Transverse colon (tissue), 4 donors: ENCODE measurements at regions not wholly inside any gene's neighbourhood (a gene's known extent, or its start where the extent isn't known, plus 50 kb on each side); places are given as distances from the start of the nearest gene placed in this dataset.

Source experiments
- POLR2A ChIP-seq: fragments of 450-650 bp; IDR thresholded peaks from one replicate; pipeline ENCODE4 v1.6.1; 2016; ENCODE audit warnings: antibody characterized with exemption, mild to moderate bottlenecking, moderate library complexity
- POLR2AphosphoS5 ChIP-seq, 3 donors: sonication (generic); formaldehyde crosslinking; IDR thresholded peaks; one replicate each; pipeline ENCODE4 v1.6.1; 2016; ENCODE audit warnings: antibody characterized with exemption in 3 of 3
- TF ChIP-seq, protein P1 (sequence below), 5 experiments: fragments of 200-600 bp in 3 of 5; fragments of 450-650 bp in 2 of 5; sonication (generic) in 3 of 5; IDR thresholded peaks; 1 replicate in 2 of 5; 2 replicates in 3 of 5; pipeline ENCODE4 v1.5.1; 2016 to 2017; ENCODE audit warnings: antibody characterized with exemption in 5 of 5, inconsistent platforms in 3 of 5, mild to moderate bottlenecking in 2 of 5, moderate library complexity in 1 of 5

DNA sequence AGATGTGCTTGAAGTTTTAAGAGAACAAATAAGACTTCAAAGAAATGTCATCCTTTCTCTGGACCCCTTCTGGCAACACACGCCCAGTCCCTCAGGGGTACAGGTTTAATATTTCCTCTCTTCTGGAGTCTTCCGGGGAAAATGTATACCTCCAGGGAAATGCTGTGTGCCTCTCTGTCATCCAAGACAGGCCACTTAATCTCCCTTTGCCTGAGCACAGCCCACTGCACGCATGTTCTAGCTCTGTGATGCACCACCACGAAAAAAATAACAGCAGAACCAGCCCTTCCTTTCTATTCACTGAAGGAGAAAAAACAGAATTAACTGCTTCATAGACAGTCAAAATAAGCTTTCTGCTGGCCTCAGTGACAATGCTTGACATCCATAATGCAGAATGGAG lies 140.1 kb downstream of the RBFOX3 start:
- TF ChIP-seq, protein P1, sequence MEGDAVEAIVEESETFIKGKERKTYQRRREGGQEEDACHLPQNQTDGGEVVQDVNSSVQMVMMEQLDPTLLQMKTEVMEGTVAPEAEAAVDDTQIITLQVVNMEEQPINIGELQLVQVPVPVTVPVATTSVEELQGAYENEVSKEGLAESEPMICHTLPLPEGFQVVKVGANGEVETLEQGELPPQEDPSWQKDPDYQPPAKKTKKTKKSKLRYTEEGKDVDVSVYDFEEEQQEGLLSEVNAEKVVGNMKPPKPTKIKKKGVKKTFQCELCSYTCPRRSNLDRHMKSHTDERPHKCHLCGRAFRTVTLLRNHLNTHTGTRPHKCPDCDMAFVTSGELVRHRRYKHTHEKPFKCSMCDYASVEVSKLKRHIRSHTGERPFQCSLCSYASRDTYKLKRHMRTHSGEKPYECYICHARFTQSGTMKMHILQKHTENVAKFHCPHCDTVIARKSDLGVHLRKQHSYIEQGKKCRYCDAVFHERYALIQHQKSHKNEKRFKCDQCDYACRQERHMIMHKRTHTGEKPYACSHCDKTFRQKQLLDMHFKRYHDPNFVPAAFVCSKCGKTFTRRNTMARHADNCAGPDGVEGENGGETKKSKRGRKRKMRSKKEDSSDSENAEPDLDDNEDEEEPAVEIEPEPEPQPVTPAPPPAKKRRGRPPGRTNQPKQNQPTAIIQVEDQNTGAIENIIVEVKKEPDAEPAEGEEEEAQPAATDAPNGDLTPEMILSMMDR (IDR thresholded peaks at IDR 0.05) = no peak
- TF ChIP-seq POLR2AphosphoS5 (IDR thresholded peaks at IDR 0.05) (no peak), POLR2A (no peak)
